ENCODE measurements at regions not wholly inside any gene's neighbourhood (a gene's known extent, or its start where the extent isn't known, plus 50 kb on each side); places are given as distances from the start of the nearest gene placed in this dataset.
"Not testable (repeated sequence)": the region's sequence is repeated elsewhere in the genome, so short reads cannot be mapped to it uniquely, and the experiment has no call there.

DNA sequence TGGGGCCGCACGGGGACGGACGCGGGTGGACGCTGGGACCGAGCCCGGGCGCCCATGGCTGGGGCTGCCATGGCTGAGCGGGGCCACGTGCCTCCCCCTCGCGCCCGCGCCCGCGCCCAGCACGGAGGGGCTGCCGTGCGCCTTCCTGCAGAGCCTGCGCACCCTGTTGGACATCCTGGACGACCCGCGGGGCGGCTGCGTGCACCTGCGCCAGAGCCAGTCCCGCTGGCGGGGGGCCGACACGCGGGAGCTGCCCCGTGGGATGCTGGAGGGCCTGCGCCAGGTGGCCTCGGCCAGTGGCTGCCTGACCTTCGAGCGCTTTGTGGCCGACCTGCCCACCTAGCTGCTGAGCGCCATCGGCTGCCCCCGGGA, 72.5 kb upstream of the KCTD7 start:
- H3K27ac ChIP-seq = no peak overlapping the region
- H3K9me3 ChIP-seq (ENCODE audit: low read depth, low read length) = no peaks in the 10 kb centered on the region
- no peak for DNase-seq (ENCODE audit: low read depth, low spot score)
- H3K9ac ChIP-seq (ENCODE audit: insufficient read length) = no peak overlapping the region
- no peak overlapping the region for H3K4me3 ChIP-seq
- H3K36me3 ChIP-seq (ENCODE audit: insufficient read depth, low read length) = peaks cover 36% of the 10 kb centered on the region
- TF ChIP-seq FOXP2 (optimal IDR thresholded peaks at IDR 0.05; ENCODE audit: control extremely low read depth, extremely low read length, insufficient read depth) (no peak), EZH2 (IDR thresholded peaks at IDR 0.05) (no peak), POLR2AphosphoS5 (IDR thresholded peaks at IDR 0.05; ENCODE audit: borderline replicate concordance, low read depth, low read length) (no peak)

GRCh38 chr7:66556549-66557213, 72.0 kb upstream of the KCTD7 start:
- Histone ChIP-seq H3K9ac (ENCODE audit: insufficient read length) (no peak overlapping the region), H3K36me3 (ENCODE audit: insufficient read depth, low read length) (peaks cover 32% of the 10 kb centered on the region)
- no peak for DNase-seq (ENCODE audit: low read depth, low spot score)

DNA sequence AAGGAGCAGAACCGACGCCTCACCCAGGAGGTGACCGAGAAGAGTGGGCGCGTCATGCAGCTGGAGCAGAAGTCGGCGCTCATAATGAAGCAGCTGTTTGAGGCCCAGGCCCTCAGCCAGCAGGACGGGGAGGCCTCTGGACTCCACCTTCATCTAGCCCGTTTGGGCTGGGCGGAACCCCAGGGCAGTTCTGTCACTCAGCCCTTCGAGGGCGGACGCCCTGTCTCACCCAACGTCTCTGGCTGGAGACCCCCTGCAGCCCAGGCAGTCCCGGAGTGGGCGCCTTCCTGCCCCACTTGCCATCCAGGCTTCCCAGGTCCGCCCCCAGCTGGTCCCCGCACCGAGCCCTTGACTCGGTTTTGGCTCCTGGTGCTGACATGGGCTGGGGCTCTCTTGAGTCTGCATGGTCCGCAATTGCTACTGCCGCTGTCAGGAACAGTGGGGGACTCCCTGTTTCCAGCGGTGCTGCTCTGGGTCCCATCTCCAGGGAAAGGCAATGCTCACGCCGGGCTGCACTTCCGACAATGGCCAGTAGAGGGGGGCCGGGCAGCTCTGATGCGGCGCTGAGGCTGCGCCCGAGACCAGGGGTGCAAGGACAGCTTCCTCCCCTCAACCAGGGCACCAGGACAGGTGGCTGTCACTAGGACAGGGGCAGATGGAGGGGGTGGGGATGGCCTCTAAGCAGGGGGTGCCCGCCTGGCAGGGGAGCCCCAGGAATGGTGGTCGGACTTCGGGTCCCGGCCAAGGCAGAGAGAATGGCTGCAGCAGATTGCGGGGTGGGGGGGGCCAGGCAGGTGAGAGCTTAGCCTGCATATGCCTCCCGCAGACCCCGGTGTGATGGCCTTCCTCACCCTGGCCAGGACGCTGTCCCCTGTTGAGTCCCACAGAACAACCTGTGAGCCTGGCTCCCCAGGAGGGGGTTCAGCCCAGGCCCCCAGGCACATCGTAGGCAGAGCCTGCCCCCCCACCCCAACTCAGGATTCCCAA, 71.2 kb upstream of the KCTD7 start:
- no peak for DNase-seq (ENCODE audit: low read depth, low spot score)
- no peaks in the 10 kb centered on the region for H3K9me3 ChIP-seq (ENCODE audit: low read depth, low read length)
- H3K36me3 ChIP-seq (ENCODE audit: insufficient read depth, low read length) = peaks cover 28% of the 10 kb centered on the region
- H3K4me3 ChIP-seq = no peak overlapping the region
- TF ChIP-seq EZH2 (IDR thresholded peaks at IDR 0.05) (no peak), POLR2AphosphoS5 (IDR thresholded peaks at IDR 0.05; ENCODE audit: borderline replicate concordance, low read depth, low read length) (no peak), FOXP2 (optimal IDR thresholded peaks at IDR 0.05; ENCODE audit: control extremely low read depth, extremely low read length, insufficient read depth) (no peak)
- no peak overlapping the region for H3K9ac ChIP-seq (ENCODE audit: insufficient read length)
- no peak overlapping the region for H3K27ac ChIP-seq

More at GRCh38 chr7:66556549-66557213, 72.0 kb upstream of the KCTD7 start:
- Histone ChIP-seq H3K9me3 (ENCODE audit: low read depth, low read length) (no peaks in the 10 kb centered on the region), H3K4me3 (no peak overlapping the region), H3K27ac (no peak overlapping the region)
- TF ChIP-seq FOXP2 (optimal IDR thresholded peaks at IDR 0.05; ENCODE audit: control extremely low read depth, extremely low read length, insufficient read depth) = no peak
- no peak for TF ChIP-seq POLR2AphosphoS5 (IDR thresholded peaks at IDR 0.05; ENCODE audit: borderline replicate concordance, low read depth, low read length)
- TF ChIP-seq EZH2 (IDR thresholded peaks at IDR 0.05) = no peak

GRCh38 chr7:66558201-66558641, 70.5 kb upstream of the KCTD7 start:
- no peak overlapping the region for H3K4me3 ChIP-seq
- no peak for DNase-seq (ENCODE audit: low read depth, low spot score)
- no peaks in the 10 kb centered on the region for H3K9me3 ChIP-seq (ENCODE audit: low read depth, low read length)
- no peak overlapping the region for H3K9ac ChIP-seq (ENCODE audit: insufficient read length)
- no peak for TF ChIP-seq EZH2 (IDR thresholded peaks at IDR 0.05)
- peaks cover 23% of the 10 kb centered on the region for H3K36me3 ChIP-seq (ENCODE audit: insufficient read depth, low read length)
- H3K27ac ChIP-seq = no peak overlapping the region

DNA sequence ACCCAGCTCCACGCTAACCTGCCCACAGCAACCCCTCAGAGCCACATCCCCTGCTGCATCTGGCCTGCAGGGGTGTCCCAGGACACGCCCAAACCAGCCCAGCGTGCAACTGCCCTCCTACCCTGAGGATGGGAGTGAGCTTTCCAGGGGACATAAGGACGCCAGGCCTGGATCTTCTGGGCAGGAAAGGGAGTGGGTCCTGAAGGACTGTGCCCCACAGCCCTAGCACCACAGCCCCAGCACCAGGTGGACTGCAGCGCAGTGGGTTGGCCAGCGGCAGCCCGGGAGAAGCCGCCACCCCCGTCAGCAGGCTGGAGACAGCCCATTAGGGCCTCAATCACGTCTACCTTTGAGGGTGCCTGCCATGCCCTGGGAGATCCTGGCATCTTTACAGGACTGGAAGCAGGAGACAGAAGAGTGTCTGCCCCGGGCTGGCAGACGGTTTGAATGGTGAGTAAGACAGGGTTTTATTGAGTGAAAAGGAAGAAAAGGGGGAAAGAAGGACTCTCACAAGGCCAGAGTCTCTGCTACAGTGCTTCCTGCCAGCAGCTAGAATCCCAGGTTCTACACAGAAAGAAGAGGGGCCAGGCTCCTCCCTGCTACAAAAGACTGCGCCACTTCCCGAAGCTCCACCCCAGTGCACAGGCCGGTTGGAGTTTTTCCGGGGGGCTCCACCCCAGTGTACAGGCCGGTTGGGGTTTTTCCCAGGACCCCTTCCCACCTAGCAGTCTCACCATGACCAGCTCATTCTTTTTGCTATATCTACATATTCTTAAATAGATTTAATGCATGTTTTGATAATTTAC, 69.8 kb upstream of the KCTD7 start:
- no peak for TF ChIP-seq POLR2AphosphoS5 (IDR thresholded peaks at IDR 0.05; ENCODE audit: borderline replicate concordance, low read depth, low read length)
- TF ChIP-seq FOXP2 (optimal IDR thresholded peaks at IDR 0.05; ENCODE audit: control extremely low read depth, extremely low read length, insufficient read depth) = no peak
- TF ChIP-seq EZH2 (IDR thresholded peaks at IDR 0.05) = no peak
- no peak overlapping the region for H3K4me3 ChIP-seq
- peaks cover 19% of the 10 kb centered on the region for H3K36me3 ChIP-seq (ENCODE audit: insufficient read depth, low read length)
- H3K9me3 ChIP-seq (ENCODE audit: low read depth, low read length) = no peaks in the 10 kb centered on the region
- H3K9ac ChIP-seq (ENCODE audit: insufficient read length) = no peak overlapping the region
- no peak overlapping the region for H3K27ac ChIP-seq
- no peak for DNase-seq (ENCODE audit: low read depth, low spot score)

DNA sequence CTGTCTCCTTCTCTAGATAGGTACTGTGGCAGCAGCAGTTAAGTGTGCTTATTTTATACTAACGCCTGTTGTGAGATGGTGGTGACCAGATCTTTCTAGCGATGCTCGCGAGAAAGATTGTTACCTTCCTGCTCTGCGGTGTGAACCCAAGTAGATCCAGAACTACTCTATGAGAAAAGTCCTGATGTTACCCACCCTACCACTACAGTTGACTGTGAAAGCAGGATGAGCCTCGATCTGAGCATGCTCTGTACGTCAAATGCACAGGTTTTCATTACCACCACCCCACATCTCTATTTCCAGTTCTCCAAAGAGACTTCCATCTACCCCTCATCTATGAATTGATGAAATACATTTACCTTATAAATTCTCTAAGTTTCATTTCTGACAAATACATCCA, 64.6 kb upstream of the KCTD7 start:
- no peak for DNase-seq (ENCODE audit: low read depth, low spot score)
- no peak overlapping the region for H3K27ac ChIP-seq
- H3K9me3 ChIP-seq (ENCODE audit: low read depth, low read length) = no peaks in the 10 kb centered on the region
- H3K4me3 ChIP-seq = no peak overlapping the region
- no peak overlapping the region for H3K9ac ChIP-seq (ENCODE audit: insufficient read length)
- no peak for TF ChIP-seq POLR2AphosphoS5 (IDR thresholded peaks at IDR 0.05; ENCODE audit: borderline replicate concordance, low read depth, low read length)
- TF ChIP-seq EZH2 (IDR thresholded peaks at IDR 0.05) = no peak
- TF ChIP-seq FOXP2 (optimal IDR thresholded peaks at IDR 0.05; ENCODE audit: control extremely low read depth, extremely low read length, insufficient read depth) = no peak
- H3K36me3 ChIP-seq (ENCODE audit: insufficient read depth, low read length) = peaks cover 17% of the 10 kb centered on the region

GRCh38 chr7:66570179-66570578, 58.5 kb upstream of the KCTD7 start:
- H3K36me3 ChIP-seq (ENCODE audit: insufficient read depth, low read length) = peaks cover 43% of the 10 kb centered on the region
- not testable (repeated sequence) for H3K9ac ChIP-seq (ENCODE audit: insufficient read length); DNase-seq (ENCODE audit: low read depth, low spot score); H3K9me3 ChIP-seq (ENCODE audit: low read depth, low read length); H3K27ac ChIP-seq; H3K4me3 ChIP-seq

- no peak for DNase-seq (ENCODE audit: low read depth, low spot score)
- H3K27ac ChIP-seq = no peak overlapping the region
- TF ChIP-seq EZH2 (IDR thresholded peaks at IDR 0.05) (no peak), FOXP2 (optimal IDR thresholded peaks at IDR 0.05; ENCODE audit: control extremely low read depth, extremely low read length, insufficient read depth) (no peak), POLR2AphosphoS5 (IDR thresholded peaks at IDR 0.05; ENCODE audit: borderline replicate concordance, low read depth, low read length) (no peak)
- peaks cover 38% of the 10 kb centered on the region for H3K36me3 ChIP-seq (ENCODE audit: insufficient read depth, low read length)
- H3K4me3 ChIP-seq = no peak overlapping the region
- H3K9ac ChIP-seq (ENCODE audit: insufficient read length) = no peak overlapping the region
- no peaks in the 10 kb centered on the region for H3K9me3 ChIP-seq (ENCODE audit: low read depth, low read length)
Observed at GRCh38 chr7:66571568-66571967, 57.1 kb upstream of the KCTD7 start.

DNA sequence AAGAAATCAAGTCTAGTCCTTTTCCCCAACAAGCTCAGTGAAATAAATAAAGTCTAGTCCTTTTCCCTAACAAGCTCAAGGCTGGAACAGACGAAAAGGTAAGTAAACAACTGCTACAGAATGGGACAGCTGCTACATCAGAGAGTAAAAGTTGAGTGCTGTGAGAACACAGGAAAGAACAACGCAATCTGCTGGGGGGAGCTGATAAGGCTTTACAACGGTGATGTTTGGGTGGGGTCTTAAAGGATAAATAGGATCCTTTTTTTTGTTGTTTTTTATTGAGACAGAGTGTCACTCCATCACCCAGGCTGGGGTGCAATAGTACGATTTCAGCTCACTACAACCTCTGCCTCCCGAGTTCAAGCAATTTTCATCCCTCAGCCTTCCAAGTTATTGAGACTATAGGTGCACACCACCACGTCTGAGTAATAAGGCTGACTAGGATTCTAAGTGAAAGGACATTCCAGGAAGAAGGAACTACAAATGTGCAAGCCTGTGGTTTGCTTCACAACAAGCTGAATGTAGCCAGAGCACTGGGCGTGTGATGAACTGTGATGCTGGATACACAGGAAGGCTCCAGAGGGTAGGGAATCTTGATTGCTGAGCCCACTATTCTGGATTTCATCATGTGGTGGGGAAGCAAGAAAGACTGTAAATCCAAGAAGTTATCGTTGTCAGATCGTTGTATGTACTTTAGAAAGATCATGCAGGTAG, 54.7 kb upstream of the KCTD7 start:
- DNase-seq (ENCODE audit: low read depth, low spot score); H3K4me3 ChIP-seq: not testable (repeated sequence)
- H3K36me3 ChIP-seq (ENCODE audit: insufficient read depth, low read length) = peaks cover 35% of the 10 kb centered on the region

DNA sequence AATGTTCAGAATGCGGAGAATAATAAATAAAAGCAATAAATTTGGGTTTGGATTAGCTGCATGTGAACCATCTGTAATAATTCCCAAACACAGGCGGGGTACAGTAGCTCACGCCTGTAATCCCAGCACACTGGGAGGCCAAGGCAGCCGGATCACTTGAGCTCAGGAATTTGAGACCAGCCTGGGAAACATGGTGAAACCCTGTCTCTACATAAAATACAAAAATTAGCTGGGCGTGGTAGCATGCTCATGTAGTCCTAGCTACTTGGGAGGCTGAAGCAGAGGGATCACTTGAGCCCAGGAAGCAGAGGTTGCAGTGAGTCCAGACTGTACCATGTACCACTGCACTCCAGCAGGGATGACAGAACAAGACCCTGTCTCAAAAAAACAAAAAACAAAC, 53.9 kb upstream of the KCTD7 start:
- not testable (repeated sequence) for H3K4me3 ChIP-seq; H3K9me3 ChIP-seq (ENCODE audit: low read depth, low read length); H3K9ac ChIP-seq (ENCODE audit: insufficient read length); DNase-seq (ENCODE audit: low read depth, low spot score); H3K27ac ChIP-seq
- H3K36me3 ChIP-seq (ENCODE audit: insufficient read depth, low read length) = peaks cover 28% of the 10 kb centered on the region

More for the DNA sequence above, 54.7 kb upstream of the KCTD7 start:
- not testable (repeated sequence) for H3K9ac ChIP-seq (ENCODE audit: insufficient read length); H3K9me3 ChIP-seq (ENCODE audit: low read depth, low read length); H3K27ac ChIP-seq

Measured in SK-N-MC (cell line).